ENCODE measurements at regions not wholly inside any gene's neighbourhood (a gene's known extent, or its start where the extent isn't known, plus 50 kb on each side); places are given as distances from the start of the nearest gene placed in this dataset.

DNA sequence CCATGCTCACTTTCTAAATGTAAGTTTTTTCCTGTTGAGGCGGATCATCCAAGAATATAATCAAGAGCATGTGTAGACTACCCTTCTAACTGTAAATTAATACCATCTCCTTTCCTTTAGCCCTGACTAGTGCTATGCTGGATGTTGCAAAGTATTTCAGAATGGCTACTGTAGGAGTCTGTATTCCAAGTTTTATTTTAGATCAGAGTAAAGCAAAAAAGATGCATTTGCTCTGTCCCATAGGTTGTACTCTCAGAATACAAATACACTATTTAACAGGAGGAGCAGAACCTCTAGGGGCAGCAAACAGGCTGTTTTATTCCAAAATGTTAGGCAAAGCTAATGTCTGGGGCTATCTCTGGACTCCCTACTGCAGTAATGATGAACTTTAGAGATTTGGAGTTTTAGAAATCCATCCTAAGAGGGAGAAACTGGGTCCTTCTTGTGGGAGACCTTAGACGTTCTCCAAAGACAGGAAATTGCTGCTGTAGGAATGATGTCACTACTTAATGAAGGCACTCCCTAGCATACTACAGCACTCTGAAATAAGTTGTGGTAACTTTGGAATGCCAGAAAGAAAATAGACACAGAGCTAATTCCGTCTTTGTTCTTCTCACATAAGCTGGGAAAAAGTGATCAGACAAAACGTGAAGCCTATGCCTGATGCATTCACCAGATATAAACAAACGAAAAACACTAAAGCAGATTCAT lies 392.4 kb upstream of the HS3ST5 start:
- no TSS peak for BruUV-seq (replicated peaks)
- no peak for TF ChIP-seq PAX8 (IDR thresholded peaks at IDR 0.05)
- no peak for TF ChIP-seq LARP7 (IDR thresholded peaks at IDR 0.05)
- TF ChIP-seq BRCA1 (IDR thresholded peaks at IDR 0.05; ENCODE audit: low read depth, low read length) = no peak
- TF ChIP-seq, protein P1, sequence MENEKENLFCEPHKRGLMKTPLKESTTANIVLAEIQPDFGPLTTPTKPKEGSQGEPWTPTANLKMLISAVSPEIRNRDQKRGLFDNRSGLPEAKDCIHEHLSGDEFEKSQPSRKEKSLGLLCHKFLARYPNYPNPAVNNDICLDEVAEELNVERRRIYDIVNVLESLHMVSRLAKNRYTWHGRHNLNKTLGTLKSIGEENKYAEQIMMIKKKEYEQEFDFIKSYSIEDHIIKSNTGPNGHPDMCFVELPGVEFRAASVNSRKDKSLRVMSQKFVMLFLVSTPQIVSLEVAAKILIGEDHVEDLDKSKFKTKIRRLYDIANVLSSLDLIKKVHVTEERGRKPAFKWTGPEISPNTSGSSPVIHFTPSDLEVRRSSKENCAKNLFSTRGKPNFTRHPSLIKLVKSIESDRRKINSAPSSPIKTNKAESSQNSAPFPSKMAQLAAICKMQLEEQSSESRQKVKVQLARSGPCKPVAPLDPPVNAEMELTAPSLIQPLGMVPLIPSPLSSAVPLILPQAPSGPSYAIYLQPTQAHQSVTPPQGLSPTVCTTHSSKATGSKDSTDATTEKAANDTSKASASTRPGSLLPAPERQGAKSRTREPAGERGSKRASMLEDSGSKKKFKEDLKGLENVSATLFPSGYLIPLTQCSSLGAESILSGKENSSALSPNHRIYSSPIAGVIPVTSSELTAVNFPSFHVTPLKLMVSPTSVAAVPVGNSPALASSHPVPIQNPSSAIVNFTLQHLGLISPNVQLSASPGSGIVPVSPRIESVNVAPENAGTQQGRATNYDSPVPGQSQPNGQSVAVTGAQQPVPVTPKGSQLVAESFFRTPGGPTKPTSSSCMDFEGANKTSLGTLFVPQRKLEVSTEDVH (IDR thresholded peaks at IDR 0.05; ENCODE audit: low read depth, partially characterized antibody) = no peak
- TF ChIP-seq, protein P2, sequence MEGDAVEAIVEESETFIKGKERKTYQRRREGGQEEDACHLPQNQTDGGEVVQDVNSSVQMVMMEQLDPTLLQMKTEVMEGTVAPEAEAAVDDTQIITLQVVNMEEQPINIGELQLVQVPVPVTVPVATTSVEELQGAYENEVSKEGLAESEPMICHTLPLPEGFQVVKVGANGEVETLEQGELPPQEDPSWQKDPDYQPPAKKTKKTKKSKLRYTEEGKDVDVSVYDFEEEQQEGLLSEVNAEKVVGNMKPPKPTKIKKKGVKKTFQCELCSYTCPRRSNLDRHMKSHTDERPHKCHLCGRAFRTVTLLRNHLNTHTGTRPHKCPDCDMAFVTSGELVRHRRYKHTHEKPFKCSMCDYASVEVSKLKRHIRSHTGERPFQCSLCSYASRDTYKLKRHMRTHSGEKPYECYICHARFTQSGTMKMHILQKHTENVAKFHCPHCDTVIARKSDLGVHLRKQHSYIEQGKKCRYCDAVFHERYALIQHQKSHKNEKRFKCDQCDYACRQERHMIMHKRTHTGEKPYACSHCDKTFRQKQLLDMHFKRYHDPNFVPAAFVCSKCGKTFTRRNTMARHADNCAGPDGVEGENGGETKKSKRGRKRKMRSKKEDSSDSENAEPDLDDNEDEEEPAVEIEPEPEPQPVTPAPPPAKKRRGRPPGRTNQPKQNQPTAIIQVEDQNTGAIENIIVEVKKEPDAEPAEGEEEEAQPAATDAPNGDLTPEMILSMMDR (IDR thresholded peaks at IDR 0.05 in 2 of 3, conservative IDR thresholded peaks at IDR 0.05 in 1 of 3; ENCODE audit: control insufficient read depth in 2 of 3, extremely low read depth in 1 of 3, insufficient read depth in 1 of 3, low read depth in 3 of 3, low read length in 3 of 3) = 0 out of 6 replicates have a peak, but pooled peaks of 1 of the 3 experiments have one; percentile 14
- Histone ChIP-seq H3K79me2 (ENCODE audit: control insufficient read depth, insufficient read depth, low read length) (no peaks in the 10 kb centered on the region), H4K20me1 (ENCODE audit: control insufficient read depth, insufficient read depth) (no peaks in the 10 kb centered on the region), H3K4me3 (no peak overlapping the region), H3K4me1 (ENCODE audit: control insufficient read depth, insufficient read depth, low read length) (no peaks in the 10 kb centered on the region), H3K36me3 (ENCODE audit: control insufficient read depth in 2 of 2, insufficient read depth in 2 of 2, low read length in 1 of 2) (no peaks in the 10 kb centered on the region), H3K9ac (ENCODE audit: control insufficient read depth, insufficient read depth, low read length) (no peak overlapping the region), H3K27me3 (replicated peaks in 1 of 2; ENCODE audit: control insufficient read depth in 2 of 2, insufficient read depth in 2 of 2, low read length in 1 of 2) (no peaks in the 10 kb centered on the region), H3K27ac (ENCODE audit: control insufficient read depth, insufficient read depth) (no peak overlapping the region), H3K4me2 (ENCODE audit: control insufficient read depth, insufficient read depth) (no peak overlapping the region), H2AFZ (ENCODE audit: control insufficient read depth, low read depth, low read length) (no peak overlapping the region), H3K9me3 (replicated peaks; ENCODE audit: control insufficient read depth, insufficient read depth, low read length) (no peaks in the 10 kb centered on the region)
- POLR2A ChIA-PET = no interaction called here
- no peak for DNase-seq (ENCODE audit: low read depth, low spot score)
- 9% methylated on average over 5 of the region's 5 CpGs for WGBS (ENCODE audit: insufficient coverage, insufficient replicate concordance, low lambda C conversion rate, missing lambda C conversion rate)
- CTCF ChIA-PET = interaction anchor here (1.2 to 1.5 kb wide), 2 partner anchors 10 to 23 kb away, joined by 3 to 4 read pairs; no protein-coding TSS in a partner anchor
- in situ Hi-C loops (cut with MboI) (no loop called here), intact Hi-C loops (cut with micrococcal nuclease; ENCODE audit: unreplicated experiment) (no loop called here)
- SMC1A ChIA-PET (ENCODE audit: uncharacterized antibody, unreplicated experiment) = interaction anchor here (1.7 kb wide), 1 partner anchor 10 kb away, joined by 6 read pairs; no protein-coding TSS in a partner anchor
- peak; percentile 55 for ATAC-seq
- peak; percentile 47 for FAIRE-seq
- RAD21 ChIA-PET (ENCODE audit: unreplicated experiment) = no interaction called here
